ENCODE measurements at regions not wholly inside any gene's neighbourhood (a gene's known extent, or its start where the extent isn't known, plus 50 kb on each side); places are given as distances from the start of the nearest gene placed in this dataset.

DNA sequence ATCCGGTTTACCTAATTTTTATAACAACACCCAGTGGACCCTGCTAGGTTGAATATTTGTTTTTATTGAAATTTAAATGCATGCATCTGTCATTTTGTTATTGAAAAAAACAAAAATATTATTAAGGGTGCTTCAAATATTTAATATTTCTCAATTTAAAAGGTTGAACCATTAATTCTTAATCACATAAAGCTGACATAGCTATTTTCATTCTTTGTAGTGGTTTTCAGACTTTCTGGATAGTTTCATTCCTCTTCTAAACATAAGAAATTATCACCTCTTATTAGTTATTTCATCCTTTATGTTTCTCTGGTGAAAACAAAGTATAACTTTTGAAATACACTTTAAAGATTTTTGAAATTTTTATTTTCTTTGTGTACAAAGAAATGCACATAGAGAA, 369.9 kb upstream of the PLSCR5 start:
- Histone ChIP-seq H3K36me3 (ENCODE audit: insufficient read depth, low read length) (no peaks in the 10 kb centered on the region), H3K4me2 (ENCODE audit: insufficient read depth, low read length) (no peak overlapping the region), H3K79me2 (ENCODE audit: insufficient read depth, low read length) (no peaks in the 10 kb centered on the region), H4K20me1 (ENCODE audit: insufficient read depth, low read length) (no peaks in the 10 kb centered on the region), H3K4me1 (ENCODE audit: insufficient read depth, low read length) (no peaks in the 10 kb centered on the region), H3K27ac (ENCODE audit: low read length) (no peak overlapping the region), H3K27me3 (ENCODE audit: insufficient read depth, low read length, poor library complexity) (no peaks in the 10 kb centered on the region), H3K9me3 (ENCODE audit: insufficient read depth, low read length, severe bottlenecking) (peaks cover 3% of the 10 kb centered on the region), H3K4me3 (ENCODE audit: low read depth in 1 of 2, low read length in 2 of 2) (no peak overlapping the region), H2AFZ (ENCODE audit: low read depth, low read length) (no peak overlapping the region), H3K9ac (ENCODE audit: low read depth, low read length) (no peak overlapping the region)
- TF ChIP-seq, protein P1, sequence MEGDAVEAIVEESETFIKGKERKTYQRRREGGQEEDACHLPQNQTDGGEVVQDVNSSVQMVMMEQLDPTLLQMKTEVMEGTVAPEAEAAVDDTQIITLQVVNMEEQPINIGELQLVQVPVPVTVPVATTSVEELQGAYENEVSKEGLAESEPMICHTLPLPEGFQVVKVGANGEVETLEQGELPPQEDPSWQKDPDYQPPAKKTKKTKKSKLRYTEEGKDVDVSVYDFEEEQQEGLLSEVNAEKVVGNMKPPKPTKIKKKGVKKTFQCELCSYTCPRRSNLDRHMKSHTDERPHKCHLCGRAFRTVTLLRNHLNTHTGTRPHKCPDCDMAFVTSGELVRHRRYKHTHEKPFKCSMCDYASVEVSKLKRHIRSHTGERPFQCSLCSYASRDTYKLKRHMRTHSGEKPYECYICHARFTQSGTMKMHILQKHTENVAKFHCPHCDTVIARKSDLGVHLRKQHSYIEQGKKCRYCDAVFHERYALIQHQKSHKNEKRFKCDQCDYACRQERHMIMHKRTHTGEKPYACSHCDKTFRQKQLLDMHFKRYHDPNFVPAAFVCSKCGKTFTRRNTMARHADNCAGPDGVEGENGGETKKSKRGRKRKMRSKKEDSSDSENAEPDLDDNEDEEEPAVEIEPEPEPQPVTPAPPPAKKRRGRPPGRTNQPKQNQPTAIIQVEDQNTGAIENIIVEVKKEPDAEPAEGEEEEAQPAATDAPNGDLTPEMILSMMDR (IDR thresholded peaks at IDR 0.05; ENCODE audit: borderline replicate concordance, extremely low read depth, low read length, poor library complexity, severe bottlenecking), result no peak
- ATAC-seq (ENCODE audit: insufficient read depth, low read depth) (no peak), DNase-seq (no peak)

DNA sequence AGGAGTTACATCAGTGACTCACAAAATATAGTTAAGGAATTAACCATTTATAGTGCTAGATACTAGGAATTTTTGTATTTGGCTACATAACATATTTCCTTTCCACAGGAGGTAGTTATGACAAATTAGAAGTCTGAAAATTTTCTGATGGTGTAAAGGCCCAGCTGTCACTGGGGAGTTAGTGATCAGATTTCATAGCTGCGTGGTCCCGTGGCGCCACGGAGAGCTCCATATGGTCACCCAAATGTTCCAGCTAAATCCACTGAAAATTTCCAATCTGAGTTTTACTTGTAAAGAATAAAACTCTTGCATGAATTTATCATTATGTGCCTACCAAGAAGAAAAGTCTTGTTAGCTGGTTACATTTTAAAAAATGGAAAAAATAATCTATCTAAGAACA, 368.9 kb upstream of the PLSCR5 start:
- Histone ChIP-seq H3K4me3 (ENCODE audit: low read depth in 1 of 2, low read length in 2 of 2) (no peak overlapping the region), H3K27me3 (ENCODE audit: insufficient read depth, low read length, poor library complexity) (no peaks in the 10 kb centered on the region), H3K9me3 (ENCODE audit: insufficient read depth, low read length, severe bottlenecking) (peaks cover 3% of the 10 kb centered on the region), H3K4me1 (ENCODE audit: insufficient read depth, low read length) (peaks cover 4% of the 10 kb centered on the region), H3K4me2 (ENCODE audit: insufficient read depth, low read length) (no peak overlapping the region), H3K27ac (ENCODE audit: low read length) (no peak overlapping the region), H4K20me1 (ENCODE audit: insufficient read depth, low read length) (no peaks in the 10 kb centered on the region), H2AFZ (ENCODE audit: low read depth, low read length) (no peak overlapping the region), H3K79me2 (ENCODE audit: insufficient read depth, low read length) (no peaks in the 10 kb centered on the region), H3K9ac (ENCODE audit: low read depth, low read length) (no peak overlapping the region), H3K36me3 (ENCODE audit: insufficient read depth, low read length) (no peaks in the 10 kb centered on the region)
- TF ChIP-seq EZH2 (IDR thresholded peaks at IDR 0.05; ENCODE audit: borderline replicate concordance, low read depth, low read length, severe bottlenecking), result no peak
- TF ChIP-seq, protein P1 (IDR thresholded peaks at IDR 0.05; ENCODE audit: borderline replicate concordance, extremely low read depth, low read length, poor library complexity, severe bottlenecking), result no peak
- DNase-seq (no peak), ATAC-seq (ENCODE audit: insufficient read depth, low read depth) (no peak)

DNA sequence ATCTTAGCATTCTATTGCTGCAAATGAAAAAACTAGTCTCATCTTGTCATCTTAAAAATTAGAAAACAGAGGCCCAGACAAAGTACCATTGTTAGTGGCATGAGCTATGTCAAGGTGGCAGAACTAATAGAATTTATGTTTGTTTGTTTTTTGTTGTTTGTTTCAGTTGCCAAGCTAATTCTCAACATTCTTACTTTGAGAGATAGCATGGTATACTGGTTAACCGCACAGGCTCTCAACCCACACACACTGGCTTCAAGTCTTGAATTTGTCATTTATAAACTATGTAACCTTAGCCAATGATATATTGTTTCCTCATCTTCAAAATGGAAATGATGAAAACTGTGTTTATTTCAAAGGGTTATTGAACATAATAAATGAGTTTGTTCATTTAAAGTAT, 367.6 kb upstream of the PLSCR5 start:
- Histone ChIP-seq H3K9ac (ENCODE audit: low read depth, low read length) (no peak overlapping the region), H3K79me2 (ENCODE audit: insufficient read depth, low read length) (no peaks in the 10 kb centered on the region), H3K27ac (ENCODE audit: low read length) (no peak overlapping the region), H3K36me3 (ENCODE audit: insufficient read depth, low read length) (no peaks in the 10 kb centered on the region), H3K4me2 (ENCODE audit: insufficient read depth, low read length) (no peak overlapping the region), H3K27me3 (ENCODE audit: insufficient read depth, low read length, poor library complexity) (no peaks in the 10 kb centered on the region), H2AFZ (ENCODE audit: low read depth, low read length) (no peak overlapping the region), H3K9me3 (ENCODE audit: insufficient read depth, low read length, severe bottlenecking) (no peaks in the 10 kb centered on the region), H3K4me3 (ENCODE audit: low read depth in 1 of 2, low read length in 2 of 2) (no peak overlapping the region), H4K20me1 (ENCODE audit: insufficient read depth, low read length) (no peaks in the 10 kb centered on the region), H3K4me1 (ENCODE audit: insufficient read depth, low read length) (peaks cover 17% of the 10 kb centered on the region)
- TF ChIP-seq EZH2 (IDR thresholded peaks at IDR 0.05; ENCODE audit: borderline replicate concordance, low read depth, low read length, severe bottlenecking), result no peak
- TF ChIP-seq, protein P1 (IDR thresholded peaks at IDR 0.05; ENCODE audit: borderline replicate concordance, extremely low read depth, low read length, poor library complexity, severe bottlenecking), result no peak
- ATAC-seq (ENCODE audit: insufficient read depth, low read depth) (no peak), DNase-seq (no peak)

DNA sequence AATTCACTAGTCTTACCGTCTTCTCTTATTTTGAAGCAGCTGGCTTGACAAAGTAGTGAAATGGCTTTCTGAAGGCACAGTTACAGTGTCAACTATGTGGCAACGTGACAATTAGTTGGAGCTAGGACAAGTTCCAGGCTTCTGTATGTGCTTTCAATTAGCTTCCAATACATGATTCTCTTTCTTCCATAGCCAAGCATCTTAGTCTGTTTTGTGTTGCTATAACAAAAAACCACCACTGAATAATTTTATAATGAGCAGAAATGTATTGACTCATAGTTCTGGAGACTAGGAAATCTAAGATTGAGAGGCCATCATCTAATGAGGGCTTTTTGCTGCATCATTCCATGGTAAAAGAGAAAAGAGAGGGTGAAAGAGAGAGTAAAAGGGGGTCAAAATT, 365.1 kb upstream of the PLSCR5 start:
- Histone ChIP-seq H4K20me1 (ENCODE audit: insufficient read depth, low read length) (no peaks in the 10 kb centered on the region), H3K36me3 (ENCODE audit: insufficient read depth, low read length) (no peaks in the 10 kb centered on the region), H2AFZ (ENCODE audit: low read depth, low read length) (no peak overlapping the region), H3K9me3 (ENCODE audit: insufficient read depth, low read length, severe bottlenecking) (no peaks in the 10 kb centered on the region), H3K4me1 (ENCODE audit: insufficient read depth, low read length) (peaks cover 18% of the 10 kb centered on the region), H3K27ac (ENCODE audit: low read length) (no peak overlapping the region), H3K4me3 (ENCODE audit: low read depth in 1 of 2, low read length in 2 of 2) (no peak overlapping the region), H3K27me3 (ENCODE audit: insufficient read depth, low read length, poor library complexity) (no peaks in the 10 kb centered on the region), H3K9ac (ENCODE audit: low read depth, low read length) (no peak overlapping the region), H3K79me2 (ENCODE audit: insufficient read depth, low read length) (no peaks in the 10 kb centered on the region), H3K4me2 (ENCODE audit: insufficient read depth, low read length) (no peak overlapping the region)
- DNase-seq, result no peak
- TF ChIP-seq, protein P1 (IDR thresholded peaks at IDR 0.05; ENCODE audit: borderline replicate concordance, extremely low read depth, low read length, poor library complexity, severe bottlenecking), result no peak
- TF ChIP-seq EZH2 (IDR thresholded peaks at IDR 0.05; ENCODE audit: borderline replicate concordance, low read depth, low read length, severe bottlenecking), result no peak
- ATAC-seq (ENCODE audit: insufficient read depth, low read depth), result no peak
